OCI-LY3 (cell line): ENCODE measurements at regions not wholly inside any gene's neighbourhood (a gene's known extent, or its start where the extent isn't known, plus 50 kb on each side); places are given as distances from the start of the nearest gene placed in this dataset.

ENCODE experiments used
- H2AFZ ChIP-seq: fragments of 200-600, 300-600 bp; shearing (Covaris generic); 2 replicates; pipeline ENCODE4 v1.6.0; 2014; ENCODE audit warnings: antibody characterized with exemption, low read depth, low read length
- H3K27ac ChIP-seq: fragments of 200-600, 300-600 bp; sonication (generic); 2 replicates; pipeline ENCODE4 v1.5.1; 2014; ENCODE audit warnings: mild to moderate bottlenecking, low read length, moderate library complexity, mixed read lengths
- H3K27me3 ChIP-seq: fragments of 200-600, 300-600 bp; sonication (generic); 2 replicates; pipeline ENCODE4 v1.6.1; 2014; ENCODE audit warnings: low read depth, low read length, mixed read lengths
- H3K36me3 ChIP-seq: fragments of 200-600, 300-600 bp; sonication (generic); replicated peaks from 2 replicates; pipeline ENCODE3; 2014; ENCODE audit warnings: low read depth, low read length, mixed read lengths
- H3K4me1 ChIP-seq: fragments of 300-600, 200-600 bp; sonication (generic); 2 replicates; pipeline ENCODE4 v1.6.1; 2014; ENCODE audit warnings: low read length, mixed read lengths
- H3K4me2 ChIP-seq: fragments of 200-600, 300-600 bp; sonication (generic); 2 replicates; pipeline ENCODE4 v1.6.1; 2014; ENCODE audit warnings: low read length, mixed read lengths
- H3K4me3 ChIP-seq: fragments of 300-600, 200-600 bp; sonication (generic); 2 replicates; pipeline ENCODE4 v1.5.1; 2014; ENCODE audit warnings: antibody characterized with exemption, mild to moderate bottlenecking, low read length, moderate library complexity
- H3K79me2 ChIP-seq: fragments of 300-600, 200-600 bp; shearing (Covaris generic); 2 replicates; pipeline ENCODE4 v1.6.1; 2014; ENCODE audit warnings: mild to moderate bottlenecking, low read length, mixed read lengths
- H3K9ac ChIP-seq: fragments of 300-600, 200-600 bp; shearing (Covaris generic); 2 replicates; pipeline ENCODE4 v1.6.0; 2014; ENCODE audit warnings: mild to moderate bottlenecking, low read length, moderate library complexity
- H3K9me3 ChIP-seq: fragments of 200-600, 300-600 bp; shearing (Covaris generic); 2 replicates; pipeline ENCODE4 v1.6.1; 2014; ENCODE audit warnings: low read length, mixed read lengths; ENCODE audit not compliant: insufficient read depth
- H4K20me1 ChIP-seq: fragments of 200-600, 300-600 bp; sonication (generic); 2 replicates; pipeline ENCODE4 v1.6.1; 2016; ENCODE audit warnings: low read length, mixed read lengths; ENCODE audit not compliant: insufficient read depth
- CTCF ChIP-seq: fragments of 200-600, 300-600 bp; sonication (generic); IDR thresholded peaks from 2 replicates; pipeline ENCODE4 v1.5.1; 2014; ENCODE audit warnings: antibody characterized with exemption, low read length, low read depth
- EZH2phosphoT487 ChIP-seq: fragments of 200-600 bp; shearing (Covaris generic); IDR thresholded peaks from 2 replicates; pipeline ENCODE4 v1.6.1; 2018; ENCODE audit warnings: antibody characterized with exemption, mixed run types, low read depth

GRCh38 chr1:221012120-221012519 lies 132.9 kb downstream of the HLX start:
- H3K36me3 ChIP-seq, result no peaks in the 10 kb centered on the region
- H2AFZ ChIP-seq, result no peak overlapping the region
- H3K9ac ChIP-seq, result no peak overlapping the region
- H3K4me2 ChIP-seq, result no peak overlapping the region
- H3K79me2 ChIP-seq, result no peaks in the 10 kb centered on the region
- peaks cover 14% of the 10 kb centered on the region; the same call in 1 of the 2 replicates for H3K27me3 ChIP-seq
- no peak overlapping the region for H3K4me3 ChIP-seq
- H3K9me3 ChIP-seq, result no peaks in the 10 kb centered on the region
- no peak for TF ChIP-seq EZH2phosphoT487
- no peak for TF ChIP-seq CTCF
- H4K20me1 ChIP-seq, result no peaks in the 10 kb centered on the region
- H3K27ac ChIP-seq, result no peak overlapping the region
- H3K4me1 ChIP-seq, result peaks cover 11% of the 10 kb centered on the region

- H3K79me2 ChIP-seq, result no peaks in the 10 kb centered on the region
- H3K4me2 ChIP-seq, result no peak overlapping the region
- no peaks in the 10 kb centered on the region for H3K9me3 ChIP-seq
- no peak overlapping the region for H3K27ac ChIP-seq
- H3K27me3 ChIP-seq, result peaks cover 14% of the 10 kb centered on the region; the same call in 1 of the 2 replicates
- H4K20me1 ChIP-seq, result no peaks in the 10 kb centered on the region
- H3K9ac ChIP-seq, result no peak overlapping the region
- no peaks in the 10 kb centered on the region for H3K36me3 ChIP-seq
- no peak overlapping the region for H2AFZ ChIP-seq
- no peak for TF ChIP-seq EZH2phosphoT487
- no peak for TF ChIP-seq CTCF
- H3K4me3 ChIP-seq, result no peak overlapping the region
- peaks cover 13% of the 10 kb centered on the region for H3K4me1 ChIP-seq
These were observed 134.7 kb downstream of the HLX start for GRCh38 chr1:221013691-221014660.

GRCh38 chr1:221015159-221015790 lies 136.0 kb downstream of the HLX start:
- no peak overlapping the region for H3K27ac ChIP-seq

More at GRCh38 chr1:221015159-221015790, 136.0 kb downstream of the HLX start:
- peaks cover 14% of the 10 kb centered on the region; the same call in 1 of the 2 replicates for H3K27me3 ChIP-seq
- H3K4me2 ChIP-seq, result no peak overlapping the region
- no peaks in the 10 kb centered on the region for H4K20me1 ChIP-seq
- H3K9ac ChIP-seq, result no peak overlapping the region
- no peak for TF ChIP-seq CTCF
- TF ChIP-seq EZH2phosphoT487, result no peak
- no peaks in the 10 kb centered on the region for H3K36me3 ChIP-seq
- H3K79me2 ChIP-seq, result no peaks in the 10 kb centered on the region
- peaks cover 13% of the 10 kb centered on the region for H3K4me1 ChIP-seq
- H2AFZ ChIP-seq, result no peak overlapping the region
- no peak overlapping the region for H3K4me3 ChIP-seq
- H3K9me3 ChIP-seq, result no peaks in the 10 kb centered on the region
